ENCODE measurements at regions not wholly inside any gene's neighbourhood (a gene's known extent, or its start where the extent isn't known, plus 50 kb on each side); places are given as distances from the start of the nearest gene placed in this dataset.

DNA sequence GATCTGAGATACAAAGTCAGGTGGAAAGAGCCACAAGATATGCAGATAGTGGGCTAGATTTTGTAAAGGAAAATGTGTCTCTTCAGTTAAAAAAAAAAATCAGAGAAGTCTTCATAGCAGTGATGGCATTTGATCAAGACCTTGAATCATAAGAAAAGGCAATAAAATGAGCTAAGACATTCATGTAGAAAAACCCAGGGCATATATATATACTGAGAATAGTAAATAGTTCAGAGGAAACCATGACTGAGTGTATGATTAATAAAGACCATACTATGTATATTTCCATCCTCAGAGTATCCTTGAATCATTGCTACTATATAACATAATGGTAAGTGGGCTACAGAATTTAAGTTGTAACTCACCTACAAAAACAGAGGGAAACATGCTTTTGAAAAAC lies 321.7 kb upstream of the NR5A2 start:
- Histone ChIP-seq H3K9ac (ENCODE audit: low read length) (no peak overlapping the region), H3K27ac (ENCODE audit: low read length) (no peak overlapping the region), H3K9me2 (ENCODE audit: insufficient read depth, low read length) (no peaks in the 10 kb centered on the region), H2AFZ (ENCODE audit: low read depth, low read length) (no peak overlapping the region), H4K20me1 (ENCODE audit: insufficient read depth) (no peaks in the 10 kb centered on the region), H3K4me2 (ENCODE audit: low read length) (no peak overlapping the region), H3K36me3 (ENCODE audit: insufficient read depth, low read length) (no peaks in the 10 kb centered on the region), H3F3A (ENCODE audit: insufficient read depth, low read length, poor library complexity, severe bottlenecking) (no peaks in the 10 kb centered on the region), H3K27me3 (ENCODE audit: insufficient read depth, low read depth, low read length) (no peaks in the 10 kb centered on the region), H3K9me3 (ENCODE audit: low read length) (no peaks in the 10 kb centered on the region), H3K4me3 (ENCODE audit: low read length) (no peak overlapping the region), H3K79me2 (replicated peaks; ENCODE audit: insufficient read depth, low read length) (no peaks in the 10 kb centered on the region)
- TF ChIP-seq SMC3 (conservative IDR thresholded peaks at IDR 0.05; ENCODE audit: poor library complexity) (no peak), CTCF (IDR thresholded peaks at IDR 0.05; ENCODE audit: poor library complexity, severe bottlenecking) (no peak), EP300 (conservative IDR thresholded peaks at IDR 0.05; ENCODE audit: poor library complexity, severe bottlenecking) (no peak), RAD21 (conservative IDR thresholded peaks at IDR 0.05) (no peak), POLR2AphosphoS5 (IDR thresholded peaks at IDR 0.05) (no peak), REST (IDR thresholded peaks at IDR 0.05; ENCODE audit: borderline replicate concordance) (no peak), EZH2 (IDR thresholded peaks at IDR 0.05; ENCODE audit: borderline replicate concordance, insufficient read depth, low read length, poor library complexity, severe bottlenecking) (no peak), MXI1 (conservative IDR thresholded peaks at IDR 0.05; ENCODE audit: poor library complexity, severe bottlenecking) (no peak), TAF1 (IDR thresholded peaks at IDR 0.05; ENCODE audit: low read depth) (no peak)

- no peak for TF ChIP-seq SMC3 (conservative IDR thresholded peaks at IDR 0.05; ENCODE audit: poor library complexity)
- Histone ChIP-seq H3K4me2 (ENCODE audit: low read length) (no peak overlapping the region), H3K4me3 (ENCODE audit: low read length) (no peak overlapping the region), H4K20me1 (ENCODE audit: insufficient read depth) (no peaks in the 10 kb centered on the region), H2AFZ (ENCODE audit: low read depth, low read length) (no peak overlapping the region), H3K9me2 (ENCODE audit: insufficient read depth, low read length) (no peaks in the 10 kb centered on the region), H3K9me3 (ENCODE audit: low read length) (peaks cover 3% of the 10 kb centered on the region), H3K36me3 (ENCODE audit: insufficient read depth, low read length) (no peaks in the 10 kb centered on the region), H3K79me2 (replicated peaks; ENCODE audit: insufficient read depth, low read length) (no peaks in the 10 kb centered on the region), H3F3A (ENCODE audit: insufficient read depth, low read length, poor library complexity, severe bottlenecking) (no peaks in the 10 kb centered on the region), H3K27ac (ENCODE audit: low read length) (no peak overlapping the region), H3K9ac (ENCODE audit: low read length) (no peak overlapping the region), H3K27me3 (ENCODE audit: insufficient read depth, low read depth, low read length) (no peaks in the 10 kb centered on the region)
These were observed 320.5 kb upstream of the NR5A2 start for GRCh38 chr1:199706826-199707606.

Measured in neural cell (in vitro differentiated cells).